ENCODE measurements at regions not wholly inside any gene's neighbourhood (a gene's known extent, or its start where the extent isn't known, plus 50 kb on each side); places are given as distances from the start of the nearest gene placed in this dataset.

- TF ChIP-seq POLR2A (IDR thresholded peaks at IDR 0.05) (no peak), CTCF (IDR thresholded peaks at IDR 0.05) (no peak), POLR2AphosphoS5 (IDR thresholded peaks at IDR 0.05) (no peak)
These were observed 257.8 kb downstream of the NPHP4 start for GRCh38 chr1:5734414-5734813.

All from breast epithelium (tissue), 3 donors.